WTC11 (cell line): ENCODE measurements at regions not wholly inside any gene's neighbourhood (a gene's known extent, or its start where the extent isn't known, plus 50 kb on each side); places are given as distances from the start of the nearest gene placed in this dataset.

Source experiments
- CTCF ChIP-seq: fragments of 200-600 bp; IDR thresholded peaks from 2 replicates; pipeline ENCODE4 v1.8.0; 2022; ENCODE audit warnings: antibody characterized with exemption
- GABPB1 ChIP-seq: sonication (generic); formaldehyde crosslinking; IDR thresholded peaks from 2 replicates; pipeline ENCODE4 v1.8.1; 2023; ENCODE audit warnings: mild to moderate bottlenecking, missing genetic modification reagents
- JUN ChIP-seq: sonication (generic); formaldehyde crosslinking; IDR thresholded peaks from 2 replicates; pipeline ENCODE4 v1.8.0; 2023; ENCODE audit warnings: mild to moderate bottlenecking, missing genetic modification reagents
- MAX ChIP-seq: sonication (generic); formaldehyde crosslinking; IDR thresholded peaks from 2 replicates; pipeline ENCODE4 v1.8.0; 2022; ENCODE audit warnings: mild to moderate bottlenecking, missing genetic modification reagents
- MYBL2 ChIP-seq: sonication (generic); formaldehyde crosslinking; IDR thresholded peaks from 2 replicates; pipeline ENCODE4 v1.8.1; 2023; ENCODE audit warnings: mild to moderate bottlenecking, moderate library complexity, missing genetic modification reagents
- NFYB ChIP-seq: sonication (generic); formaldehyde crosslinking; conservative IDR thresholded peaks from 2 replicates; pipeline ENCODE4 v1.8.0; 2022; ENCODE audit warnings: low read depth, missing genetic modification reagents
- NR2C2 ChIP-seq: sonication (generic); formaldehyde crosslinking; IDR thresholded peaks from 2 replicates; pipeline ENCODE4 v1.8.0; 2022; ENCODE audit warnings: mild to moderate bottlenecking, missing genetic modification reagents
- SP1 ChIP-seq: sonication (generic); formaldehyde crosslinking; conservative IDR thresholded peaks from 2 replicates; pipeline ENCODE4 v1.8.1; 2022; ENCODE audit warnings: missing genetic modification reagents
- TP53 ChIP-seq: sonication (generic); formaldehyde crosslinking; IDR thresholded peaks from 2 replicates; pipeline ENCODE4 v1.8.1; 2023; ENCODE audit warnings: mild to moderate bottlenecking, missing genetic modification reagents
- USF2 ChIP-seq: sonication (generic); formaldehyde crosslinking; IDR thresholded peaks from 2 replicates; pipeline ENCODE4 v1.8.1; 2023; ENCODE audit warnings: mild to moderate bottlenecking, missing genetic modification reagents, moderate library complexity
- ZNF281 ChIP-seq: sonication (generic); formaldehyde crosslinking; IDR thresholded peaks from 2 replicates; pipeline ENCODE4 v1.8.0; 2023; ENCODE audit warnings: mild to moderate bottlenecking, missing genetic modification reagents
- ZNF423 ChIP-seq: fragments of 250-450 bp; sonication (Bioruptor Pico); IDR thresholded peaks from 2 replicates; pipeline ENCODE4 v2.1.2; 2022; ENCODE audit warnings: mild to moderate bottlenecking, moderate library complexity
- TF ChIP-seq, protein P1 (sequence below): sonication (generic); formaldehyde crosslinking; IDR thresholded peaks from 2 replicates; pipeline ENCODE4 v1.8.1; 2022; ENCODE audit warnings: low read depth, missing genetic modification reagents, borderline replicate concordance

- no peak for TF ChIP-seq NR2C2
- TF ChIP-seq CTCF = no peak
- no peak for TF ChIP-seq NFYB (CRISPR knock-in tag)
- TF ChIP-seq JUN (CRISPR knock-in tag) = no peak
- TF ChIP-seq, protein P1, sequence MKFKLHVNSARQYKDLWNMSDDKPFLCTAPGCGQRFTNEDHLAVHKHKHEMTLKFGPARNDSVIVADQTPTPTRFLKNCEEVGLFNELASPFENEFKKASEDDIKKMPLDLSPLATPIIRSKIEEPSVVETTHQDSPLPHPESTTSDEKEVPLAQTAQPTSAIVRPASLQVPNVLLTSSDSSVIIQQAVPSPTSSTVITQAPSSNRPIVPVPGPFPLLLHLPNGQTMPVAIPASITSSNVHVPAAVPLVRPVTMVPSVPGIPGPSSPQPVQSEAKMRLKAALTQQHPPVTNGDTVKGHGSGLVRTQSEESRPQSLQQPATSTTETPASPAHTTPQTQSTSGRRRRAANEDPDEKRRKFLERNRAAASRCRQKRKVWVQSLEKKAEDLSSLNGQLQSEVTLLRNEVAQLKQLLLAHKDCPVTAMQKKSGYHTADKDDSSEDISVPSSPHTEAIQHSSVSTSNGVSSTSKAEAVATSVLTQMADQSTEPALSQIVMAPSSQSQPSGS (CRISPR knock-in tag) = no peak
- no peak for TF ChIP-seq MYBL2
- no peak for TF ChIP-seq ZNF281 (CRISPR knock-in tag)
- TF ChIP-seq ZNF423 (CRISPR knock-in tag) = no peak
- TF ChIP-seq SP1 (CRISPR knock-in tag) = no peak
- no peak for TF ChIP-seq USF2 (CRISPR knock-in tag)
- no peak for TF ChIP-seq GABPB1 (CRISPR knock-in tag)
- TF ChIP-seq TP53 (CRISPR knock-in tag) = no peak
- no peak for TF ChIP-seq MAX
Measured at GRCh38 chr19:34573226-34573864, 91.8 kb downstream of the WTIP start.
